ENCODE measurements at regions not wholly inside any gene's neighbourhood (a gene's known extent, or its start where the extent isn't known, plus 50 kb on each side); places are given as distances from the start of the nearest gene placed in this dataset.
"Not testable (repeated sequence)": the region's sequence is repeated elsewhere in the genome, so short reads cannot be mapped to it uniquely, and the experiment has no call there.

DNA sequence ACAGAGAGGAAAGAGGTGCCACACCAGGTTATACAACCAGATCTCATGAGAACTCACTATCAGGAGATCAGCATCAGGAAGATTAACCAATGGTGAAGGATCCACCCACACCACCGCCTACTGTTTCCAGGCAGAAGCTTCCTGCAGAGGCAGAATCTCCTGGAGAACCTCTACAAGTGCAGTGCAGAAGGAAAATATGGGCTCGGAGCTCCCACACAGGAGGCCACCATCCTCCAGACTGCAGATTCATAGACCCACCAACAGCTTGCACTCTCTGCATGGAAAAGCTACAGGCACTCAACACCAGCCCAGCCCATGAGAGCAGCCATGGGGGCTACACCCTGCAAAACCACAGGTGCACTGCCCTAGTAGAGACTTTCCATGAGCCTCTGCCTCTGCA, 284.0 kb downstream of the POTED start:
- H3K36me3 ChIP-seq (ENCODE audit: control insufficient read depth, insufficient read depth, low read length); H3K9me1 ChIP-seq (ENCODE audit: control insufficient read depth, insufficient read depth, low read length); H3K27me3 ChIP-seq (ENCODE audit: control insufficient read depth in 2 of 2, insufficient read depth in 2 of 2, low read length in 2 of 2); H3K9me3 ChIP-seq (replicated peaks; ENCODE audit: control insufficient read depth, insufficient read depth, low read depth, low read length); H4K20me1 ChIP-seq (replicated peaks; ENCODE audit: control insufficient read depth, insufficient read depth, low read length); H3K27ac ChIP-seq (ENCODE audit: extremely low read depth, low read depth, low read length); H3K9ac ChIP-seq (ENCODE audit: insufficient read depth in 1 of 2, low read depth in 2 of 2, low read length in 2 of 2); H2AFZ ChIP-seq (ENCODE audit: low read depth, low read length); ATAC-seq; DNase-seq (ENCODE audit: extremely low read depth in 1 of 4, low spot score in 3 of 4); BruUV-seq (replicated peaks); H3K4me3 ChIP-seq; in situ Hi-C loops (cut with MboI); H3K79me2 ChIP-seq (ENCODE audit: control insufficient read depth, insufficient read depth, low read length); H3K4me1 ChIP-seq (replicated peaks in 1 of 2; ENCODE audit: control insufficient read depth in 2 of 2, insufficient read depth in 2 of 2, low read length in 2 of 2); intact Hi-C loops (cut with micrococcal nuclease); CTCF ChIA-PET (ENCODE audit: low intra/inter-chr PET ratio); H3K4me2 ChIP-seq (ENCODE audit: insufficient read depth, low read length); POLR2A ChIA-PET; FAIRE-seq: not testable (repeated sequence)
- no CpG with 5 or more reads among the region's 2 CpGs for WGBS (ENCODE audit: insufficient coverage, low coverage, missing lambda C conversion rate)

DNA sequence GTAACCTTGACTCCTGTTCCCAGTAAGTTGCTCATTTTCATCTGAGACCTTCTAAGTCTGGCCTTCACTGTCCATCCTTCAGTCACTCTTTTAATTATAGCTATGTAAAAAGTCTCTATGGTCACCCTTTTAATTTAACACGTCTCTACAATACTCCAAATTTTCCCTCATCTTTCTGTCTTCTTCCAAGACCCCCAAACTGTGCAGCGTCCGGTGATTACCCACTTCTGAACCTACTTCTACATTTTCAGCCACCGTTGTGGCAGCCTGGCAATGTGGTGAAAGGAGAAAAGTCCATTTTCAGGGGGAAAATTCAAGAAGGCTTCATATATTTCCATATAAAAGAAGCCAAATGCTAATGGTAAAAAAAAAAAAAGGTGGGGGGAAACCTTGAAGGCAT, 283.4 kb downstream of the POTED start:
- H3K9ac ChIP-seq (ENCODE audit: insufficient read depth in 1 of 2, low read depth in 2 of 2, low read length in 2 of 2); H3K4me2 ChIP-seq (ENCODE audit: insufficient read depth, low read length); H3K4me3 ChIP-seq; DNase-seq (ENCODE audit: extremely low read depth in 1 of 4, low spot score in 3 of 4); intact Hi-C loops (cut with micrococcal nuclease); H3K79me2 ChIP-seq (ENCODE audit: control insufficient read depth, insufficient read depth, low read length); H3K27ac ChIP-seq (ENCODE audit: extremely low read depth, low read depth, low read length); ATAC-seq; H3K4me1 ChIP-seq (replicated peaks in 1 of 2; ENCODE audit: control insufficient read depth in 2 of 2, insufficient read depth in 2 of 2, low read length in 2 of 2); BruUV-seq (replicated peaks); H2AFZ ChIP-seq (ENCODE audit: low read depth, low read length); H4K20me1 ChIP-seq (replicated peaks; ENCODE audit: control insufficient read depth, insufficient read depth, low read length); H3K27me3 ChIP-seq (ENCODE audit: control insufficient read depth in 2 of 2, insufficient read depth in 2 of 2, low read length in 2 of 2); H3K36me3 ChIP-seq (ENCODE audit: control insufficient read depth, insufficient read depth, low read length); H3K9me1 ChIP-seq (ENCODE audit: control insufficient read depth, insufficient read depth, low read length); H3K9me3 ChIP-seq (replicated peaks; ENCODE audit: control insufficient read depth, insufficient read depth, low read depth, low read length); FAIRE-seq; in situ Hi-C loops (cut with MboI); CTCF ChIA-PET (ENCODE audit: low intra/inter-chr PET ratio): not testable (repeated sequence)
- POLR2A ChIA-PET, result interaction anchor here (1.1 kb wide), 1 partner anchor 13 kb away, joined by 3 read pairs; no protein-coding TSS in a partner anchor
- 5% methylated on average over 3 of the region's 4 CpGs for WGBS (ENCODE audit: insufficient coverage, low coverage, missing lambda C conversion rate)

DNA sequence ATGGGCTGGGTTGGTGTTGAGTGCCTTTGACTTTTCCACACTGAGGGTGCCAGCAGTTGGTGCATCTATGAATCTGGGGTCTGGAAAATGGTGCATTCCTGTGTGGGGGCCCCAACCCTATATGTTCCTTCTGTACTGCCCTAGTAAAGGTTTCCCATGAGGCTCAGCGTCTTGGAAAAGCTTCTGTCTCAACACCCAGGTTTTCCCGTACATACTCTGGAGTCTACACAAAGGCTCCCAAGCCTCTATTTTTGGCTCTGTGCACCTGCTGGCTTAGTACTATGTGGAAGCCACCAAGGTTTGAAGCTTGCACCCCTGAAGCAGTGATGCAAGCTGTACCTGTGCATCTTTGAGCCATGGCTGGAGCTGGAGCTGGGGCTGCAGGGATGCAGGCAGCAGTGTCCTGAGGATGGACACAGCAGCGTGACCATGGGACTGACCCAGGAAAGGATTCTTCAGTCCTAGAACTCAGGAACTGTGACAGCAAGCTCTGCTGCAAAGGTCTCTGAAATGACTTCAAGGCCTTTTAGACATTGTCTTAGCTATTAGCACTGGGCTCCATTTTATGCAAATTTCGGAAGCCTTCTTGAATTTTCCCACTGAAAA, 282.7 kb downstream of the POTED start:
- POLR2A ChIA-PET, result interaction anchor here (1.1 kb wide), 1 partner anchor 12 kb away, joined by 3 read pairs; no protein-coding TSS in a partner anchor
- intact Hi-C loops (cut with micrococcal nuclease); H3K9me1 ChIP-seq (ENCODE audit: control insufficient read depth, insufficient read depth, low read length); H3K9ac ChIP-seq (ENCODE audit: insufficient read depth in 1 of 2, low read depth in 2 of 2, low read length in 2 of 2); BruUV-seq (replicated peaks); CTCF ChIA-PET (ENCODE audit: low intra/inter-chr PET ratio); DNase-seq (ENCODE audit: extremely low read depth in 1 of 4, low spot score in 3 of 4); H3K79me2 ChIP-seq (ENCODE audit: control insufficient read depth, insufficient read depth, low read length); H3K4me2 ChIP-seq (ENCODE audit: insufficient read depth, low read length); in situ Hi-C loops (cut with MboI); H3K4me1 ChIP-seq (replicated peaks in 1 of 2; ENCODE audit: control insufficient read depth in 2 of 2, insufficient read depth in 2 of 2, low read length in 2 of 2); ATAC-seq; H3K9me3 ChIP-seq (replicated peaks; ENCODE audit: control insufficient read depth, insufficient read depth, low read depth, low read length); H4K20me1 ChIP-seq (replicated peaks; ENCODE audit: control insufficient read depth, insufficient read depth, low read length); FAIRE-seq; H3K27me3 ChIP-seq (ENCODE audit: control insufficient read depth in 2 of 2, insufficient read depth in 2 of 2, low read length in 2 of 2); H2AFZ ChIP-seq (ENCODE audit: low read depth, low read length); H3K4me3 ChIP-seq; H3K36me3 ChIP-seq (ENCODE audit: control insufficient read depth, insufficient read depth, low read length); H3K27ac ChIP-seq (ENCODE audit: extremely low read depth, low read depth, low read length): not testable (repeated sequence)
- WGBS (ENCODE audit: insufficient coverage, low coverage, missing lambda C conversion rate), result 9% methylated on average over 4 of the region's 4 CpGs

DNA sequence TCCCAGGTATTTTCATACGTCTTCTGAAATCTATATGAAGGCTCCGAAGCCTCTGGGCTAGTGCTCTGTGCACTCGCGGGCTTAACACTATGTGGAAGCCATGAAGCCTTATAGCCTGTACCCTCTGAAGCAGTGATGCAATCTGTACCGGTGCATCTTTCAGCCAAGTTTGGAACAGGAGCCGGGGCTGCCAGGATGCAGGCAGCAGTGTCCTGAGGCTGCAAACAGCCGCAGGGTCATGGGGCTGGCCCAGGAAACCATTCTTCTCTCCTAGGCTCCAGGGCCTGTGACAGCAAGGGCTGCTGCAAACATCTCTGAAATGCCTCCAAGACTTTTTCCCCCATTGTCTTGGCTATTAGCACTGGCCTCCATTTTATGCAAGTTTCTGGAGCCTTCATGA, 279.6 kb downstream of the POTED start:
- H3K4me2 ChIP-seq (ENCODE audit: insufficient read depth, low read length); H2AFZ ChIP-seq (ENCODE audit: low read depth, low read length); H3K4me1 ChIP-seq (replicated peaks in 1 of 2; ENCODE audit: control insufficient read depth in 2 of 2, insufficient read depth in 2 of 2, low read length in 2 of 2); in situ Hi-C loops (cut with MboI); BruUV-seq (replicated peaks); H3K36me3 ChIP-seq (ENCODE audit: control insufficient read depth, insufficient read depth, low read length); H4K20me1 ChIP-seq (replicated peaks; ENCODE audit: control insufficient read depth, insufficient read depth, low read length); H3K9me1 ChIP-seq (ENCODE audit: control insufficient read depth, insufficient read depth, low read length); ATAC-seq; FAIRE-seq; H3K27ac ChIP-seq (ENCODE audit: extremely low read depth, low read depth, low read length); CTCF ChIA-PET (ENCODE audit: low intra/inter-chr PET ratio); H3K79me2 ChIP-seq (ENCODE audit: control insufficient read depth, insufficient read depth, low read length); POLR2A ChIA-PET; intact Hi-C loops (cut with micrococcal nuclease); H3K4me3 ChIP-seq; H3K27me3 ChIP-seq (ENCODE audit: control insufficient read depth in 2 of 2, insufficient read depth in 2 of 2, low read length in 2 of 2); DNase-seq (ENCODE audit: extremely low read depth in 1 of 4, low spot score in 3 of 4); H3K9ac ChIP-seq (ENCODE audit: insufficient read depth in 1 of 2, low read depth in 2 of 2, low read length in 2 of 2); H3K9me3 ChIP-seq (replicated peaks; ENCODE audit: control insufficient read depth, insufficient read depth, low read depth, low read length): not testable (repeated sequence)
- 7% methylated on average over 7 of the region's 7 CpGs for WGBS (ENCODE audit: insufficient coverage, low coverage, missing lambda C conversion rate)
